ENCODE measurements at regions not wholly inside any gene's neighbourhood (a gene's known extent, or its start where the extent isn't known, plus 50 kb on each side); places are given as distances from the start of the nearest gene placed in this dataset.
"Not testable (repeated sequence)": the region's sequence is repeated elsewhere in the genome, so short reads cannot be mapped to it uniquely, and the experiment has no call there.

GRCh38 chr2:15755528-15755927 lies 163.9 kb downstream of the DDX1 start:
- in situ Hi-C loops (cut with MboI; ENCODE audit: low sequenced_read_pairs, unreplicated experiment), result no loop called here
- no peak for TF ChIP-seq CTCF (IDR thresholded peaks at IDR 0.05; ENCODE audit: borderline replicate concordance, control extremely low read depth, extremely low read depth, insufficient read depth, missing control alignments)

GRCh38 chr2:15756011-15756550 lies 164.4 kb downstream of the DDX1 start:
- no peak for DNase-seq (ENCODE audit: low spot score)
- no peak for TF ChIP-seq CTCF (IDR thresholded peaks at IDR 0.05; ENCODE audit: borderline replicate concordance, control extremely low read depth, extremely low read depth, insufficient read depth, missing control alignments)
- in situ Hi-C loops (cut with MboI; ENCODE audit: low sequenced_read_pairs, unreplicated experiment), result no loop called here

More at GRCh38 chr2:15755528-15755927, 163.9 kb downstream of the DDX1 start:
- no peak for DNase-seq (ENCODE audit: low spot score)

- no peak for TF ChIP-seq CTCF (IDR thresholded peaks at IDR 0.05; ENCODE audit: borderline replicate concordance, control extremely low read depth, extremely low read depth, insufficient read depth, missing control alignments)
- in situ Hi-C loops (cut with MboI; ENCODE audit: low sequenced_read_pairs, unreplicated experiment), result no loop called here
- no peak for DNase-seq (ENCODE audit: low spot score)
These were observed 165.5 kb downstream of the DDX1 start for GRCh38 chr2:15756882-15757819.

GRCh38 chr2:15757820-15758586 lies 166.3 kb downstream of the DDX1 start:
- in situ Hi-C loops (cut with MboI; ENCODE audit: low sequenced_read_pairs, unreplicated experiment), result no loop called here
- no peak for DNase-seq (ENCODE audit: low spot score)
- no peak for TF ChIP-seq CTCF (IDR thresholded peaks at IDR 0.05; ENCODE audit: borderline replicate concordance, control extremely low read depth, extremely low read depth, insufficient read depth, missing control alignments)

- no peak for TF ChIP-seq CTCF (IDR thresholded peaks at IDR 0.05; ENCODE audit: borderline replicate concordance, control extremely low read depth, extremely low read depth, insufficient read depth, missing control alignments)
- in situ Hi-C loops (cut with MboI; ENCODE audit: low sequenced_read_pairs, unreplicated experiment), result no loop called here
- no peak for DNase-seq (ENCODE audit: low spot score)
These were observed 167.2 kb downstream of the DDX1 start for GRCh38 chr2:15758848-15759247.

- in situ Hi-C loops (cut with MboI; ENCODE audit: low sequenced_read_pairs, unreplicated experiment), result no loop called here
- DNase-seq (ENCODE audit: low spot score), result no peak
- TF ChIP-seq CTCF (IDR thresholded peaks at IDR 0.05; ENCODE audit: borderline replicate concordance, control extremely low read depth, extremely low read depth, insufficient read depth, missing control alignments), result no peak
These were observed 167.7 kb downstream of the DDX1 start for GRCh38 chr2:15759385-15759784.

- DNase-seq (ENCODE audit: low spot score); in situ Hi-C loops (cut with MboI; ENCODE audit: low sequenced_read_pairs, unreplicated experiment): not testable (repeated sequence)
These were observed 168.1 kb downstream of the DDX1 start for GRCh38 chr2:15759791-15760190.
